ENCODE measurements at regions not wholly inside any gene's neighbourhood (a gene's known extent, or its start where the extent isn't known, plus 50 kb on each side); places are given as distances from the start of the nearest gene placed in this dataset.

DNA sequence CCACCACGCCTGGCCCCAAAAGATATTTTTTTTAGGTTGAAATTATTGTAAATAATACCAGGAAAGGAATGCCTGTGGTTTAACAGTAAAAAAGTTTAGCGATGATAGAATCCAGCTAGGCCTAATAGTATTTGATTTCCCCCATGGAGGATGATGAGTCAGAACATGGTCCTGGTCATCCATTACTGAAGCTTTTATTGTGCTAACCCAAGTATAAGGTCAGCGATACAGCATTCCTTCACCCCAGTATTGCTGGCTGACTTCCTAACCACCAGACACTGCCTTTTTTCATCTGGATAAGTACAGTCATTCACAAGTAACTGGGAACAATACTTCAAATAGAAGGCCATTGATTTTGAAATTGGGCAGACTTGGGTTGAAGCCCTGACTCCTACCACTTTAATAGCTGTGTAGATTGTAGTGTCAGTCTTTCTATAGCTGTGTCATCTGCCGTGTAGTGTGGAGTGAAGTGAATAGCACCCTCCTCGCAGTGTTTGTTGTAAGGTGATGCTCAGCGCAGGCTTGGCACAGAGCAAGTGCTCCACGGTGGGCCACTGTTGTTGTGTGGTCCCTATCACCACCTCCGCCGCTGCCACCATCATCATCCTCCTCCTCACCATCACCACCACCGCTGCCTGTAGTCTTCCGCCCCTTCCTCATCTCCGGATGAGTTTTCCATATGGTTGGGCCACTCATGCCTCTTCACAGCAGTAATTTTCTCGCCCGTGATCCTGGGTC lies 436.0 kb upstream of the TPM1 start:
- Histone ChIP-seq H3K9me3 (no peaks in the 10 kb centered on the region), H3K27ac (no peak overlapping the region)

DNA sequence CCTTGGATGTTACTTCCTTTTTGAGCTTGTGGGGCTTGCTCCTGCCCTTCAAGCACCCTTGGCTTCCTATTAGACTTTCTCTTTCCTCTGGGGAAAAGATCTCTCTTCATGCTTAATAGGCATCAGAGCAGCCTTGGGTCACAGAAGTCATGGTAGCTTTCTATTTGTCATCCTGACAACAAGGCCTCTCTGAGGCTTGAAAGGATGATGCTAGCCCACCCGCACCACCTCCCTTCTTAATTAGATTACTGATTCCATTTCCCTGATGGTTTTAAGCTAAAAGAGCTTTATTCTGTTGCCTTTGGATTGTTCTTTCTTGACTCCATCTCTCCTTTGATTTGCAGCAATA lies 435.5 kb upstream of the TPM1 start:
- no peaks in the 10 kb centered on the region for H3K9me3 ChIP-seq
- H3K36me3 ChIP-seq: no peaks in the 10 kb centered on the region
- no peak for DNase-seq (ENCODE audit: low spot score)
- H3K4me3 ChIP-seq: no peak overlapping the region
- no peaks in the 10 kb centered on the region for H3K27me3 ChIP-seq
- TF ChIP-seq, protein P1, sequence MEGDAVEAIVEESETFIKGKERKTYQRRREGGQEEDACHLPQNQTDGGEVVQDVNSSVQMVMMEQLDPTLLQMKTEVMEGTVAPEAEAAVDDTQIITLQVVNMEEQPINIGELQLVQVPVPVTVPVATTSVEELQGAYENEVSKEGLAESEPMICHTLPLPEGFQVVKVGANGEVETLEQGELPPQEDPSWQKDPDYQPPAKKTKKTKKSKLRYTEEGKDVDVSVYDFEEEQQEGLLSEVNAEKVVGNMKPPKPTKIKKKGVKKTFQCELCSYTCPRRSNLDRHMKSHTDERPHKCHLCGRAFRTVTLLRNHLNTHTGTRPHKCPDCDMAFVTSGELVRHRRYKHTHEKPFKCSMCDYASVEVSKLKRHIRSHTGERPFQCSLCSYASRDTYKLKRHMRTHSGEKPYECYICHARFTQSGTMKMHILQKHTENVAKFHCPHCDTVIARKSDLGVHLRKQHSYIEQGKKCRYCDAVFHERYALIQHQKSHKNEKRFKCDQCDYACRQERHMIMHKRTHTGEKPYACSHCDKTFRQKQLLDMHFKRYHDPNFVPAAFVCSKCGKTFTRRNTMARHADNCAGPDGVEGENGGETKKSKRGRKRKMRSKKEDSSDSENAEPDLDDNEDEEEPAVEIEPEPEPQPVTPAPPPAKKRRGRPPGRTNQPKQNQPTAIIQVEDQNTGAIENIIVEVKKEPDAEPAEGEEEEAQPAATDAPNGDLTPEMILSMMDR (IDR thresholded peaks at IDR 0.05): no peak
- peaks cover 0 to 27% of the 10 kb centered on the region in 2 donors for H3K4me1 ChIP-seq
- no peak overlapping the region for H3K27ac ChIP-seq

More for the DNA sequence above, 436.0 kb upstream of the TPM1 start:
- Histone ChIP-seq H3K27me3 (no peaks in the 10 kb centered on the region), H3K4me3 (no peak overlapping the region), H3K4me1 (peaks cover 0 to 27% of the 10 kb centered on the region in 2 donors), H3K36me3 (no peaks in the 10 kb centered on the region)
- no peak for DNase-seq (ENCODE audit: low spot score)
- TF ChIP-seq, protein P1 (IDR thresholded peaks at IDR 0.05): no peak

DNA sequence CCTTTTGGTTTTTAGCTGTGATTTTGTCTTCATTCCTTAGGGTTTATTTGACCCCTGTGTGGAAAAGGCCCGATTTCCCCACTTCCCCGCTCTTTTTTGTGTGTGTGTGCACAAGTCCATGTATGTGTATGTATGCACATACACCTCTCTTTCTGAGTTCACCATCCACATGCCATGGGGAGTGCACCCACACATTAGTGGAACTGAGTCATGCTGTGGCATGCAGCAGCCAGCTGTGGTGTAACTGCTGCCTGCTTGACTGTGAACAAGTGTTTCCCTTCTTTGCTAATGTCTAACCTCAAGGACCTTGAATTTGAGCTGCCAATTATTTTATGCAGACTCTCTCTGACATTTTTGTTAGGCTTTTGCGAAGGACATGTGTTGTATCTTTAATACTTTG lies 434.9 kb upstream of the TPM1 start:
- H3K27ac ChIP-seq: no peak overlapping the region
- TF ChIP-seq, protein P1 (IDR thresholded peaks at IDR 0.05): no peak
- no peaks in the 10 kb centered on the region for H3K36me3 ChIP-seq
- no peak for DNase-seq (ENCODE audit: low spot score)
- no peak overlapping the region for H3K4me3 ChIP-seq
- H3K4me1 ChIP-seq: peaks cover 0 to 27% of the 10 kb centered on the region in 2 donors
- no peaks in the 10 kb centered on the region for H3K9me3 ChIP-seq
- no peaks in the 10 kb centered on the region for H3K27me3 ChIP-seq

DNA sequence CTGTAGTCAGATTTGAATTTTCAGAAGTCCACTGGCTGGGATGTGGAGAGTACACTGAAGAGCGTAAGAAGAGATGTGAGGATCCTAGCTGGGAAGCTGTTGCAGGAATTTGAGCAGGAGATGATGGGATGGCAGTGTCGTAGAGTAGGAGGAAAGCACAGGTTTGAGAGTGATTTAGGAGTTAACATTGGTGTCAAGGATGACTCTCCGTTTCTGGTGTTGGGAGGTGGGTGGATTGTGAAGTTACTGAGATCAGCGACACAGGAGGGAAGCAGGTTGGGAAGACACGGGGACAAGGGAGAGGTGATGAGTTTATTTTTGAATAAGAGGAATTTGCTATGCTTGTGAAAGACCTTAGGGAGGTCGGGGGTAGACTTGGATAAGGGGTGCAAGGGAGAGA lies 434.2 kb upstream of the TPM1 start:
- H3K4me3 ChIP-seq: no peak overlapping the region
- TF ChIP-seq, protein P1 (IDR thresholded peaks at IDR 0.05): no peak
- DNase-seq (ENCODE audit: low spot score): no peak
- H3K27me3 ChIP-seq: no peaks in the 10 kb centered on the region
- no peak overlapping the region for H3K27ac ChIP-seq
- H3K36me3 ChIP-seq: no peaks in the 10 kb centered on the region
- H3K9me3 ChIP-seq: no peaks in the 10 kb centered on the region
- H3K4me1 ChIP-seq: peaks cover 0 to 27% of the 10 kb centered on the region in 2 donors

DNA sequence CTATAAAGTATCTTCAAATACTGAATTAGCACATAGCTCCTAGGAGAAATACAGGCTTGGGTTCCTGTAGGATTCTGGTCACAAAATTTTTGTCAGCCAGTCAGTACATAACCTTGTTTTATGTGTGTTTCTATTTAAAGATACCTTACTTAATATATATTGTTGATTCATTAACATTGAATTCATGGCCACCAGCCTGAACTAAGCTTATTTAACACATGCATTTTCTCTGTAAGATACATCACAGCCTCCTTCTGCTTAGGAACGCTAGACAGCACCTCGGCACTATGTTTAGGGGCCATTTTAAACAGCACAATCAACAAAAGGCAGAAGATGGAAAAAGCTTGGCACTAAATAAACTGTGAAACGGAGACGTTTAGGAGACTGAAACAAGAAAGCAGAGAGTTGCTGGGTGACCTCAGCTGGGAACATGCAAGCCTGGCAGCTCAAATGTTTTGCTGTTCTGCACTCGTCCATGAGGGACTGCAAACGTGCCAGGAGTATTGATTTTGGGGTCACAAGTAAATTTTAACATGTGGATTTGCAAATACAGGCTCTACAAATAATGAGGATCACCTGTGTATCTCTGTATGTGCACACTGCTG lies 432.2 kb upstream of the TPM1 start:
- DNase-seq (ENCODE audit: low spot score): no peak
- Histone ChIP-seq H3K9me3 (no peaks in the 10 kb centered on the region), H3K27ac (no peak overlapping the region), H3K36me3 (no peaks in the 10 kb centered on the region), H3K4me1 (peaks cover 0 to 16% of the 10 kb centered on the region in 2 donors), H3K27me3 (no peaks in the 10 kb centered on the region), H3K4me3 (no peak overlapping the region)
- TF ChIP-seq, protein P1 (IDR thresholded peaks at IDR 0.05): no peak

Measured in right atrium auricular region (tissue), 2 donors.